Limb (tissue), 2 donors: ENCODE measurements at regions not wholly inside any gene's neighbourhood (a gene's known extent, or its start where the extent isn't known, plus 50 kb on each side); places are given as distances from the start of the nearest gene placed in this dataset.

Experiments used
- DNase-seq, 2 donors: peaks; one replicate each; pipeline ENCODE4 v3.0.0-alpha.2; 2016; ENCODE audit errors: extremely low spot score in 2 of 2

- no peak for DNase-seq
These were observed 462.1 kb upstream of the BRINP1 start for GRCh38 chr9:119831309-119831708.

GRCh38 chr9:119829748-119830147, 460.5 kb upstream of the BRINP1 start:
- DNase-seq: no peak

- no peak for DNase-seq
These were observed 460.0 kb upstream of the BRINP1 start for GRCh38 chr9:119829186-119829585.

GRCh38 chr9:119827526-119827925, 458.3 kb upstream of the BRINP1 start:
- DNase-seq: no peak

GRCh38 chr9:119827126-119827525, 457.9 kb upstream of the BRINP1 start:
- no peak for DNase-seq

- DNase-seq: no peak
These were observed 449.6 kb upstream of the BRINP1 start for GRCh38 chr9:119818726-119819435.

- no peak for DNase-seq
These were observed 441.6 kb upstream of the BRINP1 start for GRCh38 chr9:119810645-119811429.

GRCh38 chr9:119803679-119804078, 434.4 kb upstream of the BRINP1 start:
- no peak for DNase-seq

- DNase-seq: peak in 1 of 2 donors; percentile 38
These were observed 433.4 kb upstream of the BRINP1 start for GRCh38 chr9:119802621-119803020.

- DNase-seq: no peak
These were observed 432.9 kb upstream of the BRINP1 start for GRCh38 chr9:119802133-119802532.

- no peak for DNase-seq
These were observed 432.1 kb upstream of the BRINP1 start for GRCh38 chr9:119801311-119801710.

- DNase-seq: no peak
These were observed 426.2 kb upstream of the BRINP1 start for GRCh38 chr9:119795395-119795794.

- DNase-seq: no peak
These were observed 425.6 kb upstream of the BRINP1 start for GRCh38 chr9:119794836-119795235.

GRCh38 chr9:119793218-119793617, 424.0 kb upstream of the BRINP1 start:
- DNase-seq: no peak

- DNase-seq: no peak
These were observed 423.0 kb upstream of the BRINP1 start for GRCh38 chr9:119792242-119792641.

- DNase-seq: no peak
These were observed 420.8 kb upstream of the BRINP1 start for GRCh38 chr9:119789987-119790386.

- no peak for DNase-seq
These were observed 419.7 kb upstream of the BRINP1 start for GRCh38 chr9:119788921-119789320.

- no peak for DNase-seq
These were observed 412.7 kb upstream of the BRINP1 start for GRCh38 chr9:119781886-119782285.

- no peak for DNase-seq
These were observed 406.2 kb upstream of the BRINP1 start for GRCh38 chr9:119775410-119775809.

- no peak for DNase-seq
These were observed 404.6 kb upstream of the BRINP1 start for GRCh38 chr9:119773823-119774222.

- DNase-seq: no peak
These were observed 402.1 kb upstream of the BRINP1 start for GRCh38 chr9:119771341-119771740.

- DNase-seq: no peak
These were observed 399.0 kb upstream of the BRINP1 start for GRCh38 chr9:119768266-119768665.

GRCh38 chr9:119765632-119766175, 396.5 kb upstream of the BRINP1 start:
- DNase-seq: no peak
